GM18951 (cell line): ENCODE measurements at regions not wholly inside any gene's neighbourhood (a gene's known extent, or its start where the extent isn't known, plus 50 kb on each side); places are given as distances from the start of the nearest gene placed in this dataset.

Experiments used
- POLR2A ChIP-seq: IDR thresholded peaks from 4 replicates; pipeline ENCODE4 v1.6.1; 2011; ENCODE audit warnings: mild to moderate bottlenecking; ENCODE audit not compliant: insufficient read length, insufficient read depth; ENCODE audit errors: extremely low read depth
- in situ Hi-C: fragments of 300-500 bp; cut with MboI; formaldehyde crosslinking; loops from one replicate; pipeline ENCODE4 v1.12.0; 2022; ENCODE audit warnings: low sequenced_read_pairs, mixed read lengths, inconsistent platforms; ENCODE audit not compliant: unreplicated experiment

GRCh38 chr20:22928679-22929078, 106.4 kb upstream of the SSTR4 start:
- no peak for TF ChIP-seq POLR2A
- in situ Hi-C loops = no loop called here

- in situ Hi-C loops = no loop called here
- TF ChIP-seq POLR2A = no peak
These were observed 105.5 kb upstream of the SSTR4 start for GRCh38 chr20:22929661-22930060.

GRCh38 chr20:22931653-22932608, 103.2 kb upstream of the SSTR4 start:
- TF ChIP-seq POLR2A = no peak
- in situ Hi-C loops = no loop called here

GRCh38 chr20:22939181-22939580, 95.9 kb upstream of the SSTR4 start:
- in situ Hi-C loops = no loop called here

GRCh38 chr20:22940350-22940749, 94.8 kb upstream of the SSTR4 start:
- in situ Hi-C loops = no loop called here
- TF ChIP-seq POLR2A = no peak

More at GRCh38 chr20:22939181-22939580, 95.9 kb upstream of the SSTR4 start:
- TF ChIP-seq POLR2A = no peak

GRCh38 chr20:22941550-22941949, 93.6 kb upstream of the SSTR4 start:
- no peak for TF ChIP-seq POLR2A
- in situ Hi-C loops = no loop called here

- no peak for TF ChIP-seq POLR2A
- in situ Hi-C loops = no loop called here
These were observed 92.4 kb upstream of the SSTR4 start for GRCh38 chr20:22942742-22943141.

GRCh38 chr20:22944062-22944461, 91.0 kb upstream of the SSTR4 start:
- no peak for TF ChIP-seq POLR2A
- in situ Hi-C loops = no loop called here

GRCh38 chr20:22944936-22945335, 90.2 kb upstream of the SSTR4 start:
- in situ Hi-C loops = no loop called here
- TF ChIP-seq POLR2A = no peak

- in situ Hi-C loops = no loop called here
- no peak for TF ChIP-seq POLR2A
These were observed 88.5 kb upstream of the SSTR4 start for GRCh38 chr20:22946596-22946995.

- in situ Hi-C loops = no loop called here
- no peak for TF ChIP-seq POLR2A
These were observed 85.6 kb upstream of the SSTR4 start for GRCh38 chr20:22949331-22950109.

GRCh38 chr20:22951966-22952365, 83.1 kb upstream of the SSTR4 start:
- no peak for TF ChIP-seq POLR2A
- in situ Hi-C loops = no loop called here

GRCh38 chr20:22954661-22955060, 80.5 kb upstream of the SSTR4 start:
- no peak for TF ChIP-seq POLR2A
- in situ Hi-C loops = no loop called here
